Activated T-helper 2 cell treated with anti-CD3 and anti-CD28 coated beads, Interferon-gamma antibody, Interleukin-2, Interleukin-4, amounts not matched to agents 10 μg/mL and 5 μg/mL and 100 μg/mL, durations not matched to agents 14 hours and 24 hours and 36 hours (primary cell): ENCODE measurements at regions not wholly inside any gene's neighbourhood (a gene's known extent, or its start where the extent isn't known, plus 50 kb on each side); places are given as distances from the start of the nearest gene placed in this dataset.

Experiments used
- DNase-seq: peaks from one replicate; pipeline ENCODE4 v3.0.0; 2021; ENCODE audit warnings: low spot score
- H3K27ac Mint-ChIP-seq: one replicate; pipeline ENCODE4 v1.8.0; 2021; ENCODE audit warnings: mixed read lengths
- H3K27me3 Mint-ChIP-seq: one replicate; pipeline ENCODE4 v1.8.0; 2021; ENCODE audit warnings: low read depth, mixed read lengths
- H3K36me3 Mint-ChIP-seq: one replicate; pipeline ENCODE4 v1.8.0; 2021; ENCODE audit warnings: low read depth, mixed read lengths
- H3K4me1 Mint-ChIP-seq: one replicate; pipeline ENCODE4 v1.8.0; 2021; ENCODE audit warnings: low read depth, mixed read lengths
- H3K4me3 Mint-ChIP-seq: one replicate; pipeline ENCODE4 v1.8.0; 2021; ENCODE audit warnings: low read depth, mild to moderate bottlenecking, moderate library complexity, mixed read lengths
- H3K9me3 Mint-ChIP-seq: one replicate; pipeline ENCODE4 v1.8.0; 2021; ENCODE audit warnings: mixed read lengths
- intact Hi-C: fragments of 100-400 bp; cut with micrococcal nuclease; formaldehyde crosslinking; loops from one replicate; pipeline ENCODE4 v1.15.1; 2023

- no peaks in the 10 kb centered on the region for H3K4me1 Mint-ChIP-seq
- no peaks in the 10 kb centered on the region for H3K9me3 Mint-ChIP-seq
- DNase-seq, result no peak
- no peaks in the 10 kb centered on the region for H3K36me3 Mint-ChIP-seq
- H3K4me3 Mint-ChIP-seq, result no peak overlapping the region
- H3K27me3 Mint-ChIP-seq, result no peaks in the 10 kb centered on the region
- intact Hi-C loops, result no loop called here
- H3K27ac Mint-ChIP-seq, result no peak overlapping the region
These were observed 193.7 kb upstream of the DIO3 start for GRCh38 chr14:101367421-101368261.

- Mint-ChIP-seq H3K27me3 (no peaks in the 10 kb centered on the region), H3K27ac (no peak overlapping the region), H3K4me3 (no peak overlapping the region), H3K36me3 (no peaks in the 10 kb centered on the region), H3K4me1 (no peaks in the 10 kb centered on the region), H3K9me3 (no peaks in the 10 kb centered on the region)
- DNase-seq, result no peak
- intact Hi-C loops, result no loop called here
These were observed 192.7 kb upstream of the DIO3 start for GRCh38 chr14:101368629-101369028.

- Mint-ChIP-seq H3K27me3 (no peaks in the 10 kb centered on the region), H3K9me3 (no peaks in the 10 kb centered on the region), H3K36me3 (no peaks in the 10 kb centered on the region), H3K27ac (no peak overlapping the region), H3K4me1 (no peaks in the 10 kb centered on the region), H3K4me3 (no peak overlapping the region)
- no peak for DNase-seq
- intact Hi-C loops, result no loop called here
These were observed 191.9 kb upstream of the DIO3 start for GRCh38 chr14:101369194-101369915.

DNA sequence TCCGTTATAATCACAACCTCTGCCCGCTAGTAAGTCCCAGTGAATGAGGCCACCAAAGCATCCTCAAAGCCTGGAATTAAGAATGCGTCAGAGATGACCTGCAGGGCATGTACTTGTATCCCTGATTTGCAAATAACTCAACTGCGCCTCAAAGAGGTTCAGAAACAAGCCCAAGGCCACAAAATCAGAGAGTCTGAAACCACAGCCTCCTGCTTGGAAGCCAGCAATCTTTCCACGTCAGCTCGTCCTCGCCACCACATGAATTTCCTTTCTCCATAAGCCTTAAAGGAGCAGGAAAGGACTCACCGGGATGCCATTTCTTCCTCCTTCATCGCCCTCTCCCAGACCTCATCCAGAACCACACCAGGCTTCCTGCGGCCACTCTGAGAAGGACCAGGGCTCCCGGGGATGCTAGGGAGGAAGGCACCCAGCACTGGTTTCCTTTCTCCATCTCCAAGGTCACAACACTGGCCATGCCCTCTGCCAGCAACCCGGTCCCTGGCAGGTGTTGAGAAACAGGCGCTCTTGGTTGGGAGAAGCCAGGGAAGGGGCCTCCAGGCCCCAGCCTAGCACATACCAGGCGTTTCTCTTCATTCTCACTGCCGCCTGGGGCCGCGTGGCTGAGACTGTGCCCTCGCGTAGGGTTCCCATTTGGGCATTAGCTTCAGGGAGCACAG, 191.2 kb upstream of the DIO3 start:
- DNase-seq, result no peak
- Mint-ChIP-seq H3K27ac (no peak overlapping the region), H3K9me3 (no peaks in the 10 kb centered on the region), H3K36me3 (no peaks in the 10 kb centered on the region), H3K27me3 (no peaks in the 10 kb centered on the region), H3K4me3 (no peak overlapping the region), H3K4me1 (no peaks in the 10 kb centered on the region)
- intact Hi-C loops, result no loop called here

DNA sequence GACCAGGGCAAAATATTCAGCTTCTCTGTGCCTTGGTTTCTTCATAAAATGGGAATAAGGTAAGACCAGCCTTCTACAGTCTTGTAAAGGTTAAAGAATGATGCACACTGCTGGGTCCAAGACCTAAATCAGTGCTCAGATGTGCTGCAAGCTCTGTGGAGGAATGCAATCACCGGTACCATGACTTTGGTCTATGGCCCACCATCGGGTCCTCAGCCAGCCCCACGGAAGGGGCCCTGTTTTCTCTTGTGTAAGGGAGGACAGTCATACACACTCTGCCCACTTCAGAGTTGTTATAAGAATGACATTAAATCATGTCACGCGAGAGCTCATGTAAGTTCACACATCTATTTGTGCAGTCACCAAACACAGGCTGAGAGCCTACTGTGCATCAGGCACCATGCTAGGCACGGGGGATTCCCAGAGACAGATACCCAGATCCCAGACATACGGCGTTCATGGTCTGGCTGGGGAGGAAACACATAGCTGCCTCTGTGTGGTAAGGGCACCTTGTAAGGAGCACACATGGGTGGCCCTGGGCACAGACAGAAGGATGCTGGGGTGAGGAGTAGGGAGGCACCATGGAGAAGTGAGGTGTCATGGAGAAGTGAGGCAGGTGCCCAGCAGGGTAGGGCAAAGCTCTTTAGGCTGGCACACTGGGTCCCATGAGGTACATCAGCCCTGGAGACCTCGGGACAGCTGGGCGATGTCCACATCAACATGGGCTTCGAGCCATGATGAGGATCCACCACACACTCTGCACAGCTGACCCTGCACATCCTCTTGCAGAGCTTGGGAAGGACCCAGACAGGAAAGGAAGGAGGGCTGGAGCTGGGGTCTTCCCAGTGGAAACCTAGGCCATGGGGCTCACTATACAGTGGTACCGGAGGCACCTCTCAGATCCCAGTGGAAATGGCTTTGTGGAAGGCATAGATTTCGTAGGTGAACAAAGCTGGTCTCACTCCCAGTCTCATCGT, 190.4 kb upstream of the DIO3 start:
- intact Hi-C loops, result no loop called here
- H3K27ac Mint-ChIP-seq, result no peak overlapping the region

GRCh38 chr14:101371799-101372793, 189.2 kb upstream of the DIO3 start:
- DNase-seq, result no peak
- Mint-ChIP-seq H3K4me3 (no peak overlapping the region), H3K27me3 (no peaks in the 10 kb centered on the region), H3K4me1 (no peaks in the 10 kb centered on the region), H3K36me3 (no peaks in the 10 kb centered on the region), H3K27ac (no peak overlapping the region), H3K9me3 (no peaks in the 10 kb centered on the region)
- intact Hi-C loops, result no loop called here

More for the DNA sequence above, 190.4 kb upstream of the DIO3 start:
- H3K4me3 Mint-ChIP-seq, result no peak overlapping the region
- DNase-seq, result no peak
- no peaks in the 10 kb centered on the region for H3K4me1 Mint-ChIP-seq
- no peaks in the 10 kb centered on the region for H3K36me3 Mint-ChIP-seq
- no peaks in the 10 kb centered on the region for H3K27me3 Mint-ChIP-seq
- H3K9me3 Mint-ChIP-seq, result no peaks in the 10 kb centered on the region

- H3K4me3 Mint-ChIP-seq, result no peak overlapping the region
These were observed 188.2 kb upstream of the DIO3 start for GRCh38 chr14:101372894-101373620.

DNA sequence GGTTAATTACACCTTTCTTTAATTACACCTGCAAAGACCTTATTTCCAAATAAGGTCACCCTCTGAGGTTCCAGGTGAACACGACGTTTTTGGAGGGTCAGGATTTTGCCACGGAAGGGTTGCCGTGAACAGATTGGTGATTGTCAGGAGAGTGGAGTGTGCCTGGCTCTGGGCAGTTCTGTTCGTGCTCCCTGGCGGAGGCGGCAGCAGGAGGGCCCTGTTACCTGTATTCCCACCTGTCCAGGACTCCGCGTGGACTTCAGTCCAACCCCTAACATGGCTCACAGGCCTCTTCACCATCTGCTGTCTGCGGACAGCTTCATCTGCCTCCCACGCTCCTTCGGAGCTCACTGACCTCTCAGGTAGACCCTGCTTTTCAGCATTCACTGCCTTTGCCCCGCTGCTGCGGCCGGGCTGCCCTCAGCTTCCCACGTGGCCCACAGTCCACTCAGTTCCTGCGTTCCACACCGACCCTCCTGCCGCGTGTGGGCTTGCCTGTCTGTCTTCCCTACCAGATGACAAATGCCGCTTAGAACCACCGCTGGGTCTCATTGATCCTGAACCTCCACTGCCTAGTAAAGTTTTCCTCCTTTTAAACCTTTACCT, 187.5 kb upstream of the DIO3 start:
- Mint-ChIP-seq H3K9me3 (no peaks in the 10 kb centered on the region), H3K27ac (no peak overlapping the region), H3K27me3 (no peaks in the 10 kb centered on the region), H3K4me1 (no peaks in the 10 kb centered on the region), H3K4me3 (no peak overlapping the region), H3K36me3 (no peaks in the 10 kb centered on the region)
- intact Hi-C loops, result no loop called here
- no peak for DNase-seq

More at GRCh38 chr14:101372894-101373620, 188.2 kb upstream of the DIO3 start:
- Mint-ChIP-seq H3K4me1 (no peaks in the 10 kb centered on the region), H3K36me3 (no peaks in the 10 kb centered on the region), H3K27ac (no peak overlapping the region), H3K9me3 (no peaks in the 10 kb centered on the region), H3K27me3 (no peaks in the 10 kb centered on the region)
- no peak for DNase-seq
- intact Hi-C loops, result no loop called here

DNA sequence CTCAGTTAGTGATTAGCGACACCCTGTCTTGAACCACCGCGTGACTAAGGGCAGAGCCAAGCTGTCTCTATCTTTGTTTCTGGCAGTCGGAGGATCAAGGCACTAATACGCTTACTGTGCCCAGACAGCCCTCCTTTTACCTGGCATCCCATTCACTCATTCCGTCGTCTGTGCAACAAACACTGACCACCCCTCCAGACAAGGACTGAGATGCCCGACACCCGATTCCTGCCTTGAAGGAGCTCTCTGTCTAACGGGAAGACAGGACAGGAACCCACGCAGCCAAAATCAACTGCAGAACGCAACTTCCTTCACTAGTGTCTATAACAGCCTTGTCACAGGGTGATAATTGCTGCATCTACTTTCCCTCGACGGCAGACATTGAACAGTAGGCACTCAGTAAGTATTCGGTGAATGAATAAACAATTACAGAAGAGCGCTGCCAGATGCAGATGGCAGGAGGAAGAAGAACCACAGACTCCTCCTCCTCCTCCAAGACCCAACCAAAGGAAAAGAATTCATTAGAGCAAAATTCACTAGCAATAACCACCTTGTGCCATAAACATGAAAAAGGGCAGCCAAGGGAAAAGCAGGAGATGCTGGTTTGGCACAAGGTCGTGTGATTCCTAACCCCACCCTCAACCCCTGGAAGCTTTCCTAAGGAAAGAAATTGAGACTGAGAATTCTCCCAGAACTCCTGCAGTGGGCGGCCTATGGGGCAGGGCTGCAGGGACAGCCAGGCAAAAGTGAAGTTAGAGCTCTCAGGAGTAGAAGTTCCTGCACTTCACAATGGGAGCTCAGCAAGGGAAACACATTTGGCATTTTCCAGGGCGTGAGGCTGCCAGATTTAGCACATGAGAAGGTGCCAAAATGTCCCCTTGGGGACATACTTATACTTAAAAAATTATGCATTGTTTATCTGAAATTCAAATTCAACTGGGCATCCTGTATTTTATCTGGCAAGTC, 186.6 kb upstream of the DIO3 start:
- H3K4me1 Mint-ChIP-seq, result no peaks in the 10 kb centered on the region

GRCh38 chr14:101377069-101377468, 184.2 kb upstream of the DIO3 start:
- no peaks in the 10 kb centered on the region for H3K4me1 Mint-ChIP-seq
- H3K36me3 Mint-ChIP-seq, result no peaks in the 10 kb centered on the region
- no peak for DNase-seq
- intact Hi-C loops, result no loop called here
- no peak overlapping the region for H3K4me3 Mint-ChIP-seq
- H3K27me3 Mint-ChIP-seq, result peaks cover 6% of the 10 kb centered on the region
- no peak overlapping the region for H3K27ac Mint-ChIP-seq
- H3K9me3 Mint-ChIP-seq, result no peaks in the 10 kb centered on the region

More for the DNA sequence above, 186.6 kb upstream of the DIO3 start:
- Mint-ChIP-seq H3K27me3 (no peaks in the 10 kb centered on the region), H3K4me3 (no peak overlapping the region), H3K9me3 (no peaks in the 10 kb centered on the region), H3K27ac (no peak overlapping the region), H3K36me3 (no peaks in the 10 kb centered on the region)
- intact Hi-C loops, result no loop called here
- no peak for DNase-seq
